Gastroesophageal sphincter (tissue), 4 donors: ENCODE measurements at regions not wholly inside any gene's neighbourhood (a gene's known extent, or its start where the extent isn't known, plus 50 kb on each side); places are given as distances from the start of the nearest gene placed in this dataset.

ENCODE experiments used
- ATAC-seq: fragments of 150-250 bp; one replicate; pipeline ENCODE4 v1.9.1; 2016; ENCODE audit warnings: mild to moderate bottlenecking, moderate library complexity
- H3K27ac ChIP-seq, 4 donors: fragments of 200-600 bp; sonication (generic) in 3 of 4; 1 replicate in 3 of 4; 2 replicates in 1 of 4; pipeline ENCODE4 v1.5.1; 2016 to 2019
- H3K27me3 ChIP-seq: fragments of 200-600 bp; sonication (generic); one replicate; pipeline ENCODE4 v1.5.1; 2019
- H3K36me3 ChIP-seq, 2 donors: fragments of 200-600 bp; sonication (generic); one replicate each; pipeline ENCODE4 v1.5.1; 2019; ENCODE audit warnings: control low read depth in 1 of 2
- H3K4me1 ChIP-seq, 3 donors: fragments of 200-600 bp; sonication (generic); 1 replicate in 2 of 3; 2 replicates in 1 of 3; pipeline ENCODE4 v1.5.1; 2016 to 2019; ENCODE audit warnings: control low read depth in 2 of 3
- H3K4me3 ChIP-seq, 2 donors: fragments of 200-600 bp; sonication (generic); one replicate each; pipeline ENCODE4 v1.5.1; 2019; ENCODE audit warnings: mild to moderate bottlenecking in 1 of 2, moderate library complexity in 1 of 2
- H3K9me3 ChIP-seq, 3 donors: fragments of 200-600 bp; sonication (generic); one replicate each; pipeline ENCODE4 v1.5.1; 2017 to 2019; ENCODE audit warnings: control low read depth in 2 of 3
- EP300 ChIP-seq: sonication (generic); formaldehyde crosslinking; IDR thresholded peaks from one replicate; pipeline ENCODE4 v1.6.1; 2017; ENCODE audit warnings: antibody characterized with exemption, mild to moderate bottlenecking
- POLR2A ChIP-seq, 2 donors: fragments of 450-650 bp; IDR thresholded peaks; one replicate each; pipeline ENCODE4 v1.6.1; 2017; ENCODE audit warnings: antibody characterized with exemption in 2 of 2, mild to moderate bottlenecking in 2 of 2, moderate library complexity in 1 of 2
- POLR2AphosphoS5 ChIP-seq: sonication (generic); formaldehyde crosslinking; IDR thresholded peaks from one replicate; pipeline ENCODE4 v1.6.1; 2017; ENCODE audit warnings: antibody characterized with exemption
- WGBS, 2 donors: methylation state at CpG; one replicate each; pipeline ENCODE4 v1.1.5; 2018; ENCODE audit warnings: low coverage in 1 of 2; 5-methylcytosine and 5-hydroxymethylcytosine counted together
- TF ChIP-seq, protein P1 (sequence below), 4 experiments: fragments of 200-600 bp in 2 of 4; fragments of 450-650 bp in 2 of 4; sonication (generic) in 1 of 4; IDR thresholded peaks; one replicate each; pipeline ENCODE4 v1.5.1; 2017 to 2019; ENCODE audit warnings: antibody characterized with exemption in 4 of 4, mild to moderate bottlenecking in 2 of 4, moderate library complexity in 2 of 4

DNA sequence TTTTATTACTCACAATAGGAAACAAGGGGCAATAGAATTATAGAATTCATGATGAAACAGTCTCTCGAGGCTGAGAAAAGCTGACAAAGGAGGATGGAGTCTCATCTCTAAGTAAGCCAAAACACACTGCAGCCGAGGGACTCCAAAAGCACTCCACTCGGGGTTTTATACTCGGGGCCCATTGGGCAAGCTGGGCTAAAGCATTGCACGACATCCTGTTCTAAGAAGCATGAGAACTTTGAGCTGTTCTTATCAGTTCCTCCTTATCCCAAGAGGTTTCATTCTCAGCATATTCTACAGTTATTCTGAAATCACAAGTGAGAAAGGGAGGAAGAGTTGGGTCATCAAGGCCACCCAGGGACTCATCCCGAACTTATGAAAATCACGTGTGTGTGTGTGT lies 1475.5 kb downstream of the PCDH18 start:
- H3K9me3 ChIP-seq: no peaks in the 10 kb centered on the region
- TF ChIP-seq EP300: no peak
- TF ChIP-seq, protein P1, sequence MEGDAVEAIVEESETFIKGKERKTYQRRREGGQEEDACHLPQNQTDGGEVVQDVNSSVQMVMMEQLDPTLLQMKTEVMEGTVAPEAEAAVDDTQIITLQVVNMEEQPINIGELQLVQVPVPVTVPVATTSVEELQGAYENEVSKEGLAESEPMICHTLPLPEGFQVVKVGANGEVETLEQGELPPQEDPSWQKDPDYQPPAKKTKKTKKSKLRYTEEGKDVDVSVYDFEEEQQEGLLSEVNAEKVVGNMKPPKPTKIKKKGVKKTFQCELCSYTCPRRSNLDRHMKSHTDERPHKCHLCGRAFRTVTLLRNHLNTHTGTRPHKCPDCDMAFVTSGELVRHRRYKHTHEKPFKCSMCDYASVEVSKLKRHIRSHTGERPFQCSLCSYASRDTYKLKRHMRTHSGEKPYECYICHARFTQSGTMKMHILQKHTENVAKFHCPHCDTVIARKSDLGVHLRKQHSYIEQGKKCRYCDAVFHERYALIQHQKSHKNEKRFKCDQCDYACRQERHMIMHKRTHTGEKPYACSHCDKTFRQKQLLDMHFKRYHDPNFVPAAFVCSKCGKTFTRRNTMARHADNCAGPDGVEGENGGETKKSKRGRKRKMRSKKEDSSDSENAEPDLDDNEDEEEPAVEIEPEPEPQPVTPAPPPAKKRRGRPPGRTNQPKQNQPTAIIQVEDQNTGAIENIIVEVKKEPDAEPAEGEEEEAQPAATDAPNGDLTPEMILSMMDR (IDR thresholded peaks at IDR 0.05): no peak
- TF ChIP-seq POLR2AphosphoS5: no peak
- TF ChIP-seq POLR2A (IDR thresholded peaks at IDR 0.05): no peak
- no peaks in the 10 kb centered on the region for H3K4me1 ChIP-seq
- no peak overlapping the region for H3K4me3 ChIP-seq
- no peak for ATAC-seq
- no peak overlapping the region for H3K27ac ChIP-seq
- no peaks in the 10 kb centered on the region for H3K27me3 ChIP-seq
- no peaks in the 10 kb centered on the region for H3K36me3 ChIP-seq
- WGBS, 2 donors: 73 to 86% methylated on average over 7 of the region's 7 CpGs

DNA sequence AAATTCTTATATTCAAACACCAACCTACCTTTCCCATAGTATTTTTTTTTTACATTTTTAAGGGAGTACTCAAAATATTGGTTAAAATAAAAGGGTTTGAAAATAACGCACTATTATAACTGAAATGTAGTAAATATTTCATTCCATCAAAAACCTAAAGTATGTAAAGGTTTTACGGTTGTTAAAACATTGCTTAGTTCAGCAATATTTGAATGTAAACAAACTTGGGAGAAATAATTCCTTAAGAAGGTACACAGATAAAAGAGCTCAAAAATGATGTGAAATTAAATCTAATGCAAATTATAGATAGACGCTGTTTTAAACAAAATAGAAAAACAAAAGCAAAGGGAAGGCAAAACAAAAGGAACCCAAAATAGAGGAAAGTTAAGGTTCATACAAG lies 1476.9 kb downstream of the PCDH18 start:
- TF ChIP-seq EP300 (no peak), POLR2A (IDR thresholded peaks at IDR 0.05) (no peak)
- WGBS, 2 donors: 78 to 95% methylated on average over 2 to 3 of the region's 3 CpGs
- Histone ChIP-seq H3K9me3 (no peaks in the 10 kb centered on the region), H3K27me3 (no peaks in the 10 kb centered on the region), H3K36me3 (no peaks in the 10 kb centered on the region), H3K4me1 (no peaks in the 10 kb centered on the region), H3K4me3 (no peak overlapping the region), H3K27ac (no peak overlapping the region)
- no peak for ATAC-seq

DNA sequence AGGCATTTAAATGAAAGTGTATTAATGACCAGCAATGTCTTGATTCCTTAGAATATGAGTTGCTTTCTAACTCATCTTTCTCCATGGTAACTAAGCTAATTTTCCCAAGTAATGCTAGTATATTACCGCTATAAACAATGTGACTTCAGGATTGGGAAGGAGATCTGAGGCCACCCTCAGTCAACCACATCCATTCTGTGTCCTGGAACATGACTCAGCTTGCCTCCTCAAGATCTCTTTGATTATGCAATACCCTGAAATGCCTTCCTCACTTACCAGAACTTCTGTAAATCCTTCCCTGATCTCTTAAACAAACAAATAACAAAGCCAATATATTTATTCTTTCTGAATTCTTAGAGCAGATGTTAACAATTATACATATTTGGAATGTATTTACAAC lies 1495.5 kb downstream of the PCDH18 start:
- Histone ChIP-seq H3K36me3 (no peaks in the 10 kb centered on the region), H3K27ac (no peak overlapping the region), H3K4me1 (no peaks in the 10 kb centered on the region), H3K4me3 (no peak overlapping the region), H3K9me3 (no peaks in the 10 kb centered on the region), H3K27me3 (no peaks in the 10 kb centered on the region)
- no peak for TF ChIP-seq EP300
- no peak for TF ChIP-seq POLR2A (IDR thresholded peaks at IDR 0.05)
- TF ChIP-seq POLR2AphosphoS5: no peak
- TF ChIP-seq, protein P1 (IDR thresholded peaks at IDR 0.05): no peak
- no peak for ATAC-seq
- 67 to 89% methylated on average over 1 of the region's 1 CpG for WGBS, 2 donors

DNA sequence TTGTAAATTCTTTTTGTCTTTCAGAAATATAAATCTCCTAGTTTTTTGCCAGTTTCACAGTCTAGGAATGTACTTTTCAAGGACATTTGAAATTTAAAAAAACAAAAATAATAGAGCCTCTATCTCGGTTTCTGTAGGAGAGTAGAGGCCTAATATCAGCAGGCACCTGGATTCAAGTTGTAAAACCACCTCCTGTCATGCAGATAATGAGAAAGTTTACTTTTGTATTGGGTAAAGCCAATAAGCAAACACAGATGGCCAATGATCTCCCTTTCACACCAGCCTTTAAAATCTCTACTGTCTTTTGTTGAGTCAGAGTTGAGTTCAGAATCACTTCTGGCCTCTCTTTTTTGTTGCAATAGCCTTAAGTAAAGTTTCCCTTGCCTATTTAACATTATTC lies 1499.9 kb downstream of the PCDH18 start:
- Histone ChIP-seq H3K9me3 (peaks cover 0 to 4% (median 0%) of the 10 kb centered on the region in 3 donors), H3K4me1 (no peaks in the 10 kb centered on the region), H3K4me3 (no peak overlapping the region), H3K36me3 (no peaks in the 10 kb centered on the region), H3K27ac (no peak overlapping the region), H3K27me3 (no peaks in the 10 kb centered on the region)
- ATAC-seq: no peak
- TF ChIP-seq POLR2AphosphoS5 (no peak), POLR2A (IDR thresholded peaks at IDR 0.05) (no peak)
- TF ChIP-seq, protein P1 (IDR thresholded peaks at IDR 0.05): no peak
- 90 to 100% methylated on average over 1 of the region's 1 CpG for WGBS, 2 donors

- Histone ChIP-seq H3K36me3 (no peaks in the 10 kb centered on the region), H3K4me3 (no peak overlapping the region), H3K9me3 (peaks cover 0 to 4% (median 0%) of the 10 kb centered on the region in 3 donors), H3K27me3 (no peaks in the 10 kb centered on the region), H3K27ac (no peak overlapping the region), H3K4me1 (no peaks in the 10 kb centered on the region)
- TF ChIP-seq, protein P1 (IDR thresholded peaks at IDR 0.05): no peak
- TF ChIP-seq POLR2A (IDR thresholded peaks at IDR 0.05) (no peak), POLR2AphosphoS5 (no peak), EP300 (no peak)
- 89% methylated on average over 1 of the region's 2 CpGs; no CpG with 5 or more reads in 1 of the 2 donors for WGBS, 2 donors
- ATAC-seq: no peak
Measured at GRCh38 chr4:136025540-136025939, 1506.8 kb downstream of the PCDH18 start.
